GM12865 (cell line): ENCODE measurements at regions not wholly inside any gene's neighbourhood (a gene's known extent, or its start where the extent isn't known, plus 50 kb on each side); places are given as distances from the start of the nearest gene placed in this dataset.

Experiments
- DNase-seq: peaks from one replicate; pipeline ENCODE4 v3.0.0; 2010; ENCODE audit warnings: low read depth
- H3K4me3 ChIP-seq: 2 replicates; pipeline ENCODE4 v1.5.1; 2011; ENCODE audit warnings: mild to moderate bottlenecking, low read depth, low read length, control low read depth
- CTCF ChIP-seq: IDR thresholded peaks from 2 replicates; pipeline ENCODE4 v1.5.1; 2011; ENCODE audit warnings: low read length, control low read depth, low read depth, inconsistent platforms; ENCODE audit not compliant: insufficient read depth; ENCODE audit errors: missing control alignments

- TF ChIP-seq CTCF: no peak
- DNase-seq: no peak
- no peak overlapping the region for H3K4me3 ChIP-seq
Observed at GRCh38 chr1:163422738-163423404, 101.1 kb downstream of the NUF2 start.

GRCh38 chr1:163426505-163427251, 104.9 kb downstream of the NUF2 start:
- no peak for DNase-seq
- no peak for TF ChIP-seq CTCF
- no peak overlapping the region for H3K4me3 ChIP-seq

GRCh38 chr1:163427279-163427678, 105.5 kb downstream of the NUF2 start:
- no peak overlapping the region for H3K4me3 ChIP-seq
- TF ChIP-seq CTCF: no peak

GRCh38 chr1:163436140-163436812, 114.5 kb downstream of the NUF2 start:
- H3K4me3 ChIP-seq: no peak overlapping the region
- TF ChIP-seq CTCF: no peak
- DNase-seq: no peak

More at GRCh38 chr1:163427279-163427678, 105.5 kb downstream of the NUF2 start:
- no peak for DNase-seq

- H3K4me3 ChIP-seq: no peak overlapping the region
- TF ChIP-seq CTCF: no peak
- no peak for DNase-seq
Observed at GRCh38 chr1:163439471-163439870, 117.7 kb downstream of the NUF2 start.

- DNase-seq: no peak
- TF ChIP-seq CTCF: no peak
- no peak overlapping the region for H3K4me3 ChIP-seq
Observed at GRCh38 chr1:163440090-163440489, 118.3 kb downstream of the NUF2 start.
